ENCODE measurements at regions not wholly inside any gene's neighbourhood (a gene's known extent, or its start where the extent isn't known, plus 50 kb on each side); places are given as distances from the start of the nearest gene placed in this dataset.

DNA sequence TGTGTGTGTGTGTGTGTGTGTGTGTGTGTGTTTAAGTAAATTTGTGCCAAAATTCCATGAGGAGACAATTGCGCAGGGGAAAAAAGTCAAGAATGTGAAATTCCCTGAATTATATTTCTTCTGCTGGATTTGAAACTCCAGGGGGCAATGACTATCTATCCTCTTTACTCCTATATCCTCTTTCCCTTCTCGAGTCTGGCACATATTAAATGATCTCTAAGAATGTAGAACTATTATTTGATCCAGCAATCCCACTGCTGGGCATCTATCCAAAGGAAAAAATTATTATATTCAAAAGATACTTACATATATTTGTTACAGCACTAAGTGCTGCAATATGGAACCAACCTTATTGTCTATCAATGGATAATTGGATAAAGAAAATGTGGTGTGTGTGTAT is 350.1 kb upstream of the ADAMTS9 start:
- TF ChIP-seq GATA3 (IDR thresholded peaks at IDR 0.05; ENCODE audit: low read depth, low read length), result no peak
- TF ChIP-seq GATA2 (IDR thresholded peaks at IDR 0.05; ENCODE audit: low read depth, low read length), result no peak

DNA sequence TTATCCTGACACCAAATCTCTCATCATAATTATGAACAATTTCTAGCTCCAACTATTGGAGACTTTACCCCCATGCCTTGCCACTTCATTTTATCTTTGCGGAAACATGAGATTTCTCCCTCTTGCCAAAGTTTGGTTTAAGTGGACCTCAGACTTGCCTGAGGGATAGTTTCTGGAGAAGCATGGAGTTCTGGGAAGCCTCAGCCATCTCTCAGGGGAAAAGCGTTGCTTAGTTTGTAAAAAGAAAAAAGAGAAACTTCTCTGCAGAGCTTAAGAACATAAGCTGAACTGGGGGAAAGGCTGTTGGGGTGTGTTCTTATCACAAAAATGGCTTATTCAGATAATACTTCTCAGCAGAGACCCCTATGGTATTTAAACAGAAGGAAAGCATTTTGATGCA is 347.4 kb upstream of the ADAMTS9 start:
- TF ChIP-seq GATA2 (IDR thresholded peaks at IDR 0.05; ENCODE audit: low read depth, low read length) (no peak), GATA3 (IDR thresholded peaks at IDR 0.05; ENCODE audit: low read depth, low read length) (no peak)

- no peak for TF ChIP-seq GATA3 (IDR thresholded peaks at IDR 0.05; ENCODE audit: low read depth, low read length)
- no peak for TF ChIP-seq GATA2 (IDR thresholded peaks at IDR 0.05; ENCODE audit: low read depth, low read length)
These were observed 345.8 kb upstream of the ADAMTS9 start for GRCh38 chr3:65033576-65033975.

DNA sequence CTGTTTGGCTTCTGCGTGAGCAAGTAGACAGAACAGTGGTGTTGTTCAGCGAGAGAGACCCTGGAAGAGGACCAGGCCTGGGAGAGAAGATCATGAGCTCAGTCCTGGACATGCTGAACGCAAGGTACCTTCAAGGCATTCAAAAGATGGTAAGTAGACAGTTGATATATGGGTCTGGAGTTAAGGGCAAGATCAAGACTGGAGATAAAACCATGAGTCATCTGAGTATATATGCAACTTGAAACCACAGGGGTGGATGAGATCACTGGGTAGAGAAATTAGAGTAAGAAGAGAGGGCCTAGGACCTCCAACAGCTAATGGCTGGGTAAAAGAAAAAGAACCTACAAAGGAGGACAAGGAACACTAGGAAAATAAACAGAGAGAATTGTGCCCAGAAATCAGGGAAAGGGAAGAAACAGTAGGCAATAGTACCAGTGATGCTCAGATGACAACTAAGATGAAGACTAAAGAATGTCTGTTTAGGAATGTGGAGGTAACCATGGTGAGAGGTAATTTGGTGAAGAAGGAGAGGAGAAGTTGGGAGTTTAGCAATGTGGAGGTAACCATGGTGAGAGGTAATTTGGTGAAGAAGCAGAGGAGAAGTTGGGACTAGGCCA is 343.2 kb upstream of the ADAMTS9 start:
- TF ChIP-seq GATA2 (IDR thresholded peaks at IDR 0.05; ENCODE audit: low read depth, low read length) (no peak), GATA3 (IDR thresholded peaks at IDR 0.05; ENCODE audit: low read depth, low read length) (no peak)

GRCh38 chr3:65030014-65030627 is 342.3 kb upstream of the ADAMTS9 start:
- TF ChIP-seq GATA2 (IDR thresholded peaks at IDR 0.05; ENCODE audit: low read depth, low read length) (no peak), GATA3 (IDR thresholded peaks at IDR 0.05; ENCODE audit: low read depth, low read length) (no peak)

DNA sequence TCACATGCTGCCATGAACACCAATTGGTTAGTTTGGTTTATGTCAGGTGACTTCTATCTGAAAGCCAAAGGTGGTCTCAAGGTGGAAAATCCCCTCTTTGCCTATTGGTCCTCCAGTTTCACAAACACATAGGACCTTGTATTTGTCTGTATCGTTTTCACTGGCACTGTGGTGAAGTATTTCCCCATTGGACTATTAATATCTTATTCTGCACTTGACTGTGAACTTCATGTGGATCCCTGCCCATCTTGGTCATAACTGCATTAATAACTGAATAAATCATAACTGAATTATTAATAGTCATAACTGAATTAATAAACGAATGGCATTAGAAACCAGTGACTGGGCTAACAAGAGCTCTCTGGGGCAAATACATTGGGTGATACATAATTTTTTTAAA is 341.3 kb upstream of the ADAMTS9 start:
- TF ChIP-seq GATA3 (IDR thresholded peaks at IDR 0.05; ENCODE audit: low read depth, low read length), result no peak
- no peak for TF ChIP-seq GATA2 (IDR thresholded peaks at IDR 0.05; ENCODE audit: low read depth, low read length)

DNA sequence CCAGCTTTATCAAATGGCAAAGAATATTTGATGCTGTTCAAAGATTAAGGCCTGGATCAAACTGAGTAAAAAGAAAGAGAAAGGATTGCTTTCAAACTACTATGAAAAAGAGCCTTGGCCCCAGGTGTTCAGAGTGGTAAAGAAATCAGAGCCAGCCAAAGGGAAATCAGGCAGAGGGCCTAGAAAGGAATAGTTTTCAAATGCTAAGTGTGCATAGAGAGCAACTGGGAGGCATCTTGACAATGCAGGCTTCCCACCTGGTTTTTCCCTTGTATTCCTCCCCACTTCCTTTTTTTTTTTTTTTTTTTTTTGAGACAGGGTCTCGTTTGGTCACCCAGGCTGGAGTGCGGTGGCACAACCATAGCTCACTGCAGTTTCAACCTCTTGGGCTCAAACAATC is 340.2 kb upstream of the ADAMTS9 start:
- TF ChIP-seq GATA2 (IDR thresholded peaks at IDR 0.05; ENCODE audit: low read depth, low read length), result no peak
- TF ChIP-seq GATA3 (IDR thresholded peaks at IDR 0.05; ENCODE audit: low read depth, low read length), result no peak

- TF ChIP-seq GATA2 (IDR thresholded peaks at IDR 0.05; ENCODE audit: low read depth, low read length), result no peak
- no peak for TF ChIP-seq GATA3 (IDR thresholded peaks at IDR 0.05; ENCODE audit: low read depth, low read length)
These were observed 339.5 kb upstream of the ADAMTS9 start for GRCh38 chr3:65027335-65027734.

DNA sequence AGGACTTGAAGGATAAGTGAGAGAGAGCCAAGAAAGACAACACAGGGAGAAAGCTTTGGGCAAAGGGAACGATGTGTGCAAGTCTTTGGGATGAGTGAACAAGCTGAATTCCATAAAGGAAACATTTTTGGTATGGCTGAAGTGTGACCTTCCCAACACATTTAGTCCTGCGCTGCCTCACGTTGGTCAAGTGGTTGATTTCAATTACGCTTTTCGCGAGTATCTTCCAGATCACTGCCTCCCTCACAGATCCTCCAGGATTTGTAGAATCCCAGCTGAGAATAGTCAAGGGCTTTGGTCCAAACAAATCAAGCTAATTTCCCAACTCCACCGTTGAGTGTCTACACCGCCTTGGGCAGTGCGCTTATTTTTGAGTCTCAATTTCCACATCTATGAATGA is 338.4 kb upstream of the ADAMTS9 start:
- TF ChIP-seq GATA3 (IDR thresholded peaks at IDR 0.05; ENCODE audit: low read depth, low read length) (no peak), GATA2 (IDR thresholded peaks at IDR 0.05; ENCODE audit: low read depth, low read length) (no peak)

- TF ChIP-seq GATA3 (IDR thresholded peaks at IDR 0.05; ENCODE audit: low read depth, low read length) (no peak), GATA2 (IDR thresholded peaks at IDR 0.05; ENCODE audit: low read depth, low read length) (no peak)
These were observed 336.3 kb upstream of the ADAMTS9 start for GRCh38 chr3:65024148-65024547.

GRCh38 chr3:65020281-65021160 is 332.7 kb upstream of the ADAMTS9 start:
- TF ChIP-seq GATA2 (IDR thresholded peaks at IDR 0.05; ENCODE audit: low read depth, low read length) (no peak), GATA3 (IDR thresholded peaks at IDR 0.05; ENCODE audit: low read depth, low read length) (no peak)

- TF ChIP-seq GATA3 (IDR thresholded peaks at IDR 0.05; ENCODE audit: low read depth, low read length) (no peak), GATA2 (IDR thresholded peaks at IDR 0.05; ENCODE audit: low read depth, low read length) (no peak)
These were observed 331.7 kb upstream of the ADAMTS9 start for GRCh38 chr3:65019443-65020055.

- no peak for TF ChIP-seq GATA3 (IDR thresholded peaks at IDR 0.05; ENCODE audit: low read depth, low read length)
- no peak for TF ChIP-seq GATA2 (IDR thresholded peaks at IDR 0.05; ENCODE audit: low read depth, low read length)
These were observed 331.0 kb upstream of the ADAMTS9 start for GRCh38 chr3:65018801-65019200.

DNA sequence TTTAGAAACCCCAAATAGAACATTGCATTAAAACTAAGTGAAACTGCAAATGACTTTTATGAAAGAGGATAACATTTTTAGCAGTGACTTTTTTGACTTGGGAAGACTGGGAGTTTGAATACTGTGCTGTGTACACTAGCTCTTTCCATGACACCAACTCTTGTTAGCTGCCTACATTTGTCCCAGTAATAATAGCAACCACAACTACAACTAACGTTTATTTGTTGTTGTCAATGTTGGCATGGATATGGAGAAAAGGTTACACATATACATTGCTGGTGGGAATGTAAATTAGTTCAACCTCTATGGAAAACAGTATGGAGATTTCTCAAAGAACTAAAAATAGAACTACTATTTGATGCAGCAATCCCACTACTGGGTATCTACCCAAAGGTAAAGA is 329.6 kb upstream of the ADAMTS9 start:
- TF ChIP-seq GATA2 (IDR thresholded peaks at IDR 0.05; ENCODE audit: low read depth, low read length), result no peak
- no peak for TF ChIP-seq GATA3 (IDR thresholded peaks at IDR 0.05; ENCODE audit: low read depth, low read length)
